ENCODE measurements at regions not wholly inside any gene's neighbourhood (a gene's known extent, or its start where the extent isn't known, plus 50 kb on each side); places are given as distances from the start of the nearest gene placed in this dataset.
"Not testable (repeated sequence)": the region's sequence is repeated elsewhere in the genome, so short reads cannot be mapped to it uniquely, and the experiment has no call there.

DNA sequence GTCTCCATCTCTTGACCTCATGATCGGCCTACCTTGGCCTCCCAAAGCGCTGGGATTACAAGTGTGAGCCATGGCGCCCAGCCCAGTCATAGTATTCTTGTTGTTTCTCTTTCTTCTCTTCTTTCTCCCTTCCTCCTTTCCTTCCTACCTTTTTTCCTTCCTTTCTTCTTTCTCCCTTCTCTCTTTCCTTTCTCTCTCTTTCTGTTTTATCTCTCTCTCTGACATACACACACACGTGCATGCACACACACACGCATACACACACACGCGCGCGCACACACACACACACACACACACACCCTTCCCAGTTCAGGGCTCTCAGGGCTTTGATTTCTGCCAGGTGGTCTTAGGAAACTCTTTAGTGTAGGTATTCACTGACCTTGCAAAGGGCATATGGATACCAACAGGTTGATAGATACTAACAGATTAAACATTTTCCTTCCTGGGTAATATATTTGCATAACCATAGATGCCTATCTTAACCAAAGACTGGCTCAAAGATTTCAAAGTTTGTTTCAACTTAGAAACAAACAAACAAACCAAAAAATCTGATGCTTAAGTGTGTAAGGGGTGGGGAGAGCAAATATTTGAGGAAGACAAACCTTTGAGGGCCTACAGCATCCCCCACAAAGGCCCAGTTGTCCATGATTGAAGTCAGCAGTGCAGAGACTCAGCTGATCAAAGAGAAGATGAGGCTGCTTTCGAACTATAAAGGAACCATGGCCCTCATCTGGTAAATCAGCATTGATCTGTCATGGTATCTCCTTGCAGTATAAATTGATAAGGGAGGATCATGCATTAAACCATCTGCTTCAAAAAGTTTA is 288.2 kb upstream of the SEMA6A start:
- no peak for DNase-seq

GRCh38 chr5:116861666-116862065 is 287.0 kb upstream of the SEMA6A start:
- DNase-seq, result no peak

DNA sequence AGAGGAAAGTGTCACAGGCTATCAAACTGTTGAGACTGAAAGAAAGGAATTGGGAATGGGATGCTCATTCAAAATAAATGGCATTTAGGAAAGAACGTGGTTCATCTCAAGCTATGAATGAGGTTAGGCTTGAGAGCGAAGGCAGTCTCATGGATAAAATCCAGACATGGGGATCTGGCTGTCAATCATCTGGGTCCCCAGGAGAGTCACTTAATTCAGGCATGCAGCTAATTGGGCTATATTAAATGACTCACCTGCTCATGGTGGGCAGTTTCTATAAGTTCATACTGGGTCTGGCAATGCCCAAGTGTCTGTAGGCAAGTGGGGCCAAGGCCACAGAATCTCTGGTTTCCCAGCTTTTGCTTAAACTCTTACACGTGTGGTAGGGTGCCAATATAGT is 286.5 kb upstream of the SEMA6A start:
- no peak for DNase-seq

DNA sequence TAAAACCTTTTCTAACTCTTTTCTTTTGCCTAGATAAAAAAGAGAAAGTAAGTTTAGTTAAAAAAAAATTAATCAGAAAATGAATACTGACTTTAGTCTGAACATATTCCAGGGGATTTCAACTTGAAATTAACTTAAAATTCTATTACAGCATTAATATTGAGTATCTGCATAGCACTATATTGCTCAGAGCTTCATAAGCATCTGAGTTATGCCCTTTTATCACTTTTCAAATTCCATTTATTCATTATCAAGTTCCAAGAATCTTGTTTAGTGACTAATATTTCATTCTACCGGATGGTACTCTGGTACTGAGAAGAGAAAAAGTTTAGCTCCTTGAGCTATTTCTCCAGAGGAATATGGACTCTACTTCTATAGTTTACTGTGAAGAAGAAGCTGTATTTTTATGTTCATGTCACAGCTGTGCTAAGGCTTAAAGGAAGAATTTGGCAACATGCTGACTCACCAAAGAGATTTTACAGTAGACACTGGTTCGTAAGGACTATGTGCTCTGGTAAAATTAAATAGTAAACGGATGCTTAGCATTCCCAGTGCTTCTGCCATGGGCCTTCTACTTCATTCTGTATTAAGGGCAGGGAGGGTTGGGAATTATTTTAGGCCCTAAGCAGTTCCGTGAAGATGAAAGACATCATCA is 285.2 kb upstream of the SEMA6A start:
- no peak for DNase-seq

GRCh38 chr5:116858705-116859333 is 284.2 kb upstream of the SEMA6A start:
- DNase-seq, result no peak

- DNase-seq, result not testable (repeated sequence)
Observed at GRCh38 chr5:116858020-116858419, 283.4 kb upstream of the SEMA6A start.

- no peak for DNase-seq
Observed at GRCh38 chr5:116856271-116856670, 281.6 kb upstream of the SEMA6A start.

DNA sequence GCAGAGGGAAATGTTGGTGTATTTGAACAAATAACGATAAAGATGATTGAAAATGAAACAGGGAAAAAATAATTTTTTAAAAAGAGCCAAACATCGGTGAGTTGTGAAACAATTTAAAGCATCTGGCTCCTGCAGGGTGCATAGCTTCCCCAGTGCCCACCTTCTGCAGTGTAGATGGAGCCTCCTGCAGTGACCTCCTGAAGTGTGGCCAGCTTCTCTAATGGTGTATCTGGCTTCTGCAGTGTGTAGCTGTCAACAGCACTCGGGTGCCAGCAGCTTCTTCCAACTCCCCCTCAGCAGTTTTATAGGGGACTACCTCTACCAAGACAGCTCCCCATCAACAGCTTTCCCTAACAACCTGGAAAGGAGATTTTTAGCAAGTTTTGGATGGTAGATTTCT is 279.4 kb upstream of the SEMA6A start:
- no peak for DNase-seq

- no peak for DNase-seq
Observed at GRCh38 chr5:116848954-116849581, 274.4 kb upstream of the SEMA6A start.

- DNase-seq, result no peak
Observed at GRCh38 chr5:116847960-116848359, 273.3 kb upstream of the SEMA6A start.

- DNase-seq, result no peak
Observed at GRCh38 chr5:116844015-116844414, 269.4 kb upstream of the SEMA6A start.

DNA sequence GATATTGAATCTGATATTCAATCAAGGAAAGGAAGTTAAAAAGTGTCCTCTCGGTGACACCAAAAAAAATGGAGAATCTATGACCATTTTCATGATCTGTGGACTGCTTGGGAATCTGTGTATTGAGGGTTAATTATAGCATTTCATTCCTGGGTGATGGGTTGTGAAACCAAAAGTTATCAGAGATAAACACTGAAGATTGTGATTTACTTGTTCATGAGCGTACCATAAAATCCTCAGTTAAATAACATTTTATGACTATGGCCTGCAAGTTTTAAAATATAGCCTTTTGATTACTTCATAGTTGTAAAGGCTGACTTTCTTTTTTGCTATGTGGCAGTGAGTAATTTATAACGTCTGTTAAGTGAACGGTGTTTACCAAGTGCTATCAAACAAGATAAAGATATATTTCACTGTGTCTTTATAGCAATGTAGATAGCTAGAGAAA is 267.9 kb upstream of the SEMA6A start:
- no peak for DNase-seq

DNA sequence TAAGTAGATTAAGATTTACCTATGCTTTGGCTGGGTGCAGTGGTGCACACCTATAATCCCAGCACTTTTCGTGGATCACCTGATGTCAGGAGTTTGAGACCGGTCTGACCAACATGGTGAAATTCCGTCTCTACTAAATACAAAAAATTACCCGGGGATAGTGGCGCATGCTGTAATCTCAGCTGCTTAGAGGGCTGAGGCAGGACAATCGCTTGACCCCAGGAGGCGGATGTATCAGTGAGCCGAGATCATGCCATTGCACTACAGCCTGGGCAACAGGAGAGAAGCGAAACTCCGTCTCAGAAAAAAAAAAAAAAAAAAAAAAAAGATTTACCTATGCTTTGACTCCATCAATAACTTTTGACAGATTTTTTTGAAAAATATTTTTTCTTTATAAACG is 267.1 kb upstream of the SEMA6A start:
- no peak for DNase-seq

DNA sequence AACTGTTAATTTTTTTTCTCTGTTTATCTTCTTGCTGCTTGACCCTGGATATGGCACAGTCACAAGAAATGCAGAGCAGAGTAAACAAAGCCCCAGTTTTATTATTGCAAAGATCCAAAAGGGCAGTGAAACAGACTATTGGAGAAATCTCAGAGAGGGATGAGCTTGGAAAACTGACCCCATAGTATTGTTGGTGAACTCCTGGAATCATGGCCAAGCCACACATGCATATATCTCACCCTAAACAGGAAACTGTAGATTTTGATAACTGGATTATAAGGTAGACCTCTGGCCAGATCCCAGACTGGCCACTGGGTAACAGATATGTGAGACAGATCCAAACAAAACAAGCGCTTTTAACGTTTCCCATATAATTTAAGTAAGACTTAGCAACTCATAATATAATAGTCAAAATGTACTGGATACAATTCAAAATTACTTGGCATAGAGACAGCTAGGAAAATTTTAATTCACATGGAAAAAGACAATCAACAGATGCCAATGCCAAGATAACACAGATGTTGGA is 263.5 kb upstream of the SEMA6A start:
- no peak for DNase-seq

GRCh38 chr5:116834796-116835515 is 260.3 kb upstream of the SEMA6A start:
- no peak for DNase-seq

GRCh38 chr5:116830079-116830478 is 255.5 kb upstream of the SEMA6A start:
- no peak for DNase-seq

GRCh38 chr5:116827078-116827477 is 252.5 kb upstream of the SEMA6A start:
- DNase-seq, result no peak

- DNase-seq, result no peak
Observed at GRCh38 chr5:116825486-116825885, 250.9 kb upstream of the SEMA6A start.

DNA sequence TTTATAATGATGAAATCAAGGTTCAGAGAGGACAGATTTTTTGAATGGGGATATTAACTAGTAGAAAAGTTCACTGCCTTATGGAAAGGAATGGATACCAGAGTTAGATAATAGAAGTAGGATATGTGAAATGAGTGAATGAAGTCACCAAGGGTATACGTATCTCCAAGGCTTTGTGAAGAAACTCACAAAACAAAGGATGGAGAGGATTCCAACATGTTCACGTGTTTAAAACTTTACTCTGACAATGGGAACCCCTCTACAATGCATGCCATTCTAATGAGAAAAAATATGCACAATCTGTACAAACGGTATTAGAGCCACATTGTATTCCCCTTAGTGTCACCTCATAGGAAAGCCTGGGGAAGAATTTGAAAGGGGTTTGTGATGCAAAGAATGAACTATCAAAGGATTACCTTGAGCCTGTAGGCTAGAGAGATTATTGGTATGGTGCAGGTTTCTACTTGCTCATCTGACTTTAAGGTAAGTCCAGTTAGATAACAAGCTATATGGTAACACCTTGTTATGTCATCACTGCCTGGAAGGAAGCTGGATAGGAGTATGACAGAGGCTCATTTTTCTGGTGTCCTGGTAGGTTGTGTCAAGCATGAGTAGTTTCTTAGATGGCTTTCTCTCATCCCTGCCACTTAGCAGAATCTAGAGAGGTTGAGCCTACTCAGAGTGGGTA is 250.3 kb upstream of the SEMA6A start:
- DNase-seq, result no peak

- peak; percentile 27 for DNase-seq
Observed at GRCh38 chr5:116814626-116815385, 240.2 kb upstream of the SEMA6A start.

DNA sequence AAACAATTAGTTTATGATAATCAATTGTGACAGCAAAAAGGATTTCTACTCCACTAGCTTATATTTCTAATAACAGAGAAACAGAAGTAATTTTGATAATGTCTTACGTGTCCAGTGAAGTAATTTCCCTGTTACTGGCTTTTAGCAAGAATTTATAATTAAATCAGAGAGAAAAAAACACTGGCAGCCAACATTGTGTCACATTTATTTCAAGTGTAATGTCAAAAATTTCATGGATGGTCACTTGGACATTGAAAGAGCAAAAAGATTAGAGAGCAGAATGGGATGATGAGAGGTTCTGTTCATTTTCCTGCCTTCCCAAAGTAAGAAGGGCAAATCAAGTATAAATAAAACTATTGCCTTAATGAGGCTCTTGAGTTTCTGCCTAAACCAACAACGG is 239.3 kb upstream of the SEMA6A start:
- DNase-seq, result no peak

Measured in NCI-H748 treated with DMSO at 0.1 percent for 48 hours (cell line).